H9 (cell line): ENCODE measurements at regions not wholly inside any gene's neighbourhood (a gene's known extent, or its start where the extent isn't known, plus 50 kb on each side); places are given as distances from the start of the nearest gene placed in this dataset.

Experiments used
- DNase-seq: peaks from one replicate; pipeline ENCODE4 v3.0.0-alpha.2; 2017
- H2AFZ ChIP-seq: one replicate; pipeline ENCODE4 v1.6.1; 2013; ENCODE audit warnings: mild to moderate bottlenecking, low read length, control low read depth, moderate library complexity
- H2AK5ac ChIP-seq: 2 replicates; pipeline ENCODE4 v1.6.1; 2013; ENCODE audit warnings: low read length, control low read depth, mixed read lengths; ENCODE audit not compliant: insufficient read length
- H2BK120ac ChIP-seq: one replicate; pipeline ENCODE4 v1.6.1; 2013; ENCODE audit warnings: low read depth, mild to moderate bottlenecking, low read length, control low read depth, inconsistent platforms; ENCODE audit not compliant: poor library complexity, severe bottlenecking
- H2BK12ac ChIP-seq: 2 replicates; pipeline ENCODE4 v1.6.1; 2013; ENCODE audit warnings: low read length, control low read depth, mixed read lengths, low read depth; ENCODE audit not compliant: insufficient read length
- H2BK15ac ChIP-seq: 2 replicates; pipeline ENCODE4 v1.6.1; 2013; ENCODE audit warnings: low read depth, low read length, control low read depth
- H2BK20ac ChIP-seq: one replicate; pipeline ENCODE4 v1.6.1; 2013; ENCODE audit warnings: low read depth, mild to moderate bottlenecking, low read length, control low read depth, inconsistent platforms; ENCODE audit not compliant: poor library complexity, severe bottlenecking
- H2BK5ac ChIP-seq: 2 replicates; pipeline ENCODE4 v1.6.1; 2013; ENCODE audit warnings: low read length, control low read depth, mixed read lengths; ENCODE audit not compliant: insufficient read length
- H3K14ac ChIP-seq: 2 replicates; pipeline ENCODE4 v1.6.1; 2013; ENCODE audit warnings: low read length, control low read depth; ENCODE audit not compliant: insufficient read depth
- H3K18ac ChIP-seq: 2 replicates; pipeline ENCODE4 v1.6.1; 2013; ENCODE audit warnings: low read depth, mild to moderate bottlenecking, mixed read lengths, low read length, control low read depth; ENCODE audit not compliant: insufficient read length
- H3K23ac ChIP-seq: 2 replicates; pipeline ENCODE4 v1.6.1; 2013; ENCODE audit warnings: low read length, control low read depth, mixed read lengths, low read depth; ENCODE audit not compliant: insufficient read length
- H3K23me2 ChIP-seq: 2 replicates; pipeline ENCODE4 v1.6.1; 2013; ENCODE audit warnings: low read depth, mild to moderate bottlenecking, mixed read lengths, low read length, control low read depth; ENCODE audit not compliant: insufficient read length, poor library complexity, severe bottlenecking
- H3K27ac ChIP-seq: 2 replicates; pipeline ENCODE4 v1.5.1; 2013; ENCODE audit warnings: low read length, control low read depth, mixed read lengths, low read depth; ENCODE audit not compliant: insufficient read length
- H3K27me3 ChIP-seq: 2 replicates; pipeline ENCODE4 v1.6.1; 2013; ENCODE audit warnings: low read length, control low read depth, inconsistent platforms; ENCODE audit not compliant: insufficient read depth
- H3K4ac ChIP-seq: 2 replicates; pipeline ENCODE4 v1.6.1; 2013; ENCODE audit warnings: low read depth, mild to moderate bottlenecking, control low read depth, inconsistent platforms, low read length, moderate library complexity
- H3K4me1 ChIP-seq: 2 replicates; pipeline ENCODE4 v1.6.1; 2013; ENCODE audit warnings: low read length, control low read depth, inconsistent platforms; ENCODE audit not compliant: insufficient read depth
- H3K4me2 ChIP-seq: 2 replicates; pipeline ENCODE4 v1.6.1; 2013; ENCODE audit warnings: low read length, control low read depth, mixed read lengths; ENCODE audit not compliant: insufficient read length, insufficient read depth
- H3K56ac ChIP-seq: 2 replicates; pipeline ENCODE4 v1.6.1; 2013; ENCODE audit warnings: low read depth, mild to moderate bottlenecking, mixed read lengths, low read length, control low read depth; ENCODE audit not compliant: insufficient read length
- H3K79me1 ChIP-seq: 2 replicates; pipeline ENCODE4 v1.6.1; 2013; ENCODE audit warnings: low read depth, mild to moderate bottlenecking, moderate library complexity, low read length, control low read depth, inconsistent platforms; ENCODE audit not compliant: insufficient read depth, poor library complexity, severe bottlenecking
- H3K79me2 ChIP-seq: 2 replicates; pipeline ENCODE4 v1.6.1; 2013; ENCODE audit warnings: low read length, control low read depth, inconsistent platforms; ENCODE audit not compliant: insufficient read depth
- H3K9ac ChIP-seq: 2 replicates; pipeline ENCODE4 v1.6.1; 2013; ENCODE audit warnings: low read length, control low read depth, mixed read lengths; ENCODE audit not compliant: insufficient read length; ENCODE audit errors: extremely low read depth
- H3K9me3 ChIP-seq: one replicate; pipeline ENCODE4 v1.6.1; 2013; ENCODE audit warnings: low read depth, low read length, inconsistent platforms; ENCODE audit not compliant: control insufficient read depth
- H3T11ph ChIP-seq: one replicate; pipeline ENCODE4 v1.6.1; 2013; ENCODE audit warnings: mild to moderate bottlenecking, low read length, control low read depth, inconsistent platforms
- H4K20me1 ChIP-seq: one replicate; pipeline ENCODE4 v1.6.1; 2013; ENCODE audit not compliant: control insufficient read depth, insufficient read length, insufficient read depth
- H4K5ac ChIP-seq: 2 replicates; pipeline ENCODE4 v1.6.1; 2013; ENCODE audit warnings: low read depth, mild to moderate bottlenecking, mixed read lengths, low read length, control low read depth; ENCODE audit not compliant: insufficient read length
- H4K8ac ChIP-seq: replicated peaks from 2 replicates; pipeline ENCODE4 v1.6.1; 2013; ENCODE audit warnings: low read length, control low read depth, mixed read lengths, low read depth; ENCODE audit not compliant: insufficient read length
- H4K91ac ChIP-seq: 2 replicates; pipeline ENCODE4 v1.6.1; 2013; ENCODE audit warnings: low read depth, mild to moderate bottlenecking, moderate library complexity, mixed read lengths, low read length, control low read depth; ENCODE audit not compliant: insufficient read length
- H3K27ac Mint-ChIP-seq, 3 experiments: 2 replicates in 2 of 3; 3 replicates in 1 of 3; pipeline ENCODE4 v1.8.0; 2020 to 2021; ENCODE audit warnings: mixed read lengths in 3 of 3, mild to moderate bottlenecking in 1 of 3, moderate library complexity in 1 of 3
- H3K27me3 Mint-ChIP-seq: 2 replicates; pipeline ENCODE4 v1.8.0; 2021; ENCODE audit warnings: low read depth, mild to moderate bottlenecking, moderate library complexity, mixed read lengths
- H3K36me3 Mint-ChIP-seq, 3 experiments: 2 replicates in 2 of 3; 3 replicates in 1 of 3; pipeline ENCODE4 v1.8.0; 2020 to 2021; ENCODE audit warnings: low read depth in 3 of 3, mixed read lengths in 3 of 3; ENCODE audit not compliant: insufficient read depth in 1 of 3
- H3K4me1 Mint-ChIP-seq, 2 experiments: 2 replicates each; pipeline ENCODE4 v1.8.0; 2020; ENCODE audit warnings: mixed read lengths in 2 of 2
- H3K4me3 Mint-ChIP-seq, 2 experiments: 2 replicates in 1 of 2; 3 replicates in 1 of 2; pipeline ENCODE4 v1.8.0; 2020 to 2021; ENCODE audit warnings: mild to moderate bottlenecking in 2 of 2, mixed read lengths in 2 of 2, moderate library complexity in 1 of 2
- H3K9me3 Mint-ChIP-seq, 2 experiments: 2 replicates in 1 of 2; 3 replicates in 1 of 2; pipeline ENCODE4 v1.8.0; 2020; ENCODE audit warnings: mild to moderate bottlenecking in 2 of 2, mixed read lengths in 2 of 2, moderate library complexity in 1 of 2
- CTCF ChIP-seq: fragments of 200-600 bp; sonication (generic); conservative IDR thresholded peaks from 3 replicates; pipeline ENCODE4 v1.8.0; 2021; ENCODE audit warnings: antibody characterized with exemption, mild to moderate bottlenecking
- WGBS: extraction: QIAGEN DNeasy Blood & Tissue Kit; methylation state at CpG from one replicate; pipeline ENCODE4 v1.1.7; 2013; ENCODE audit warnings: missing lambda C conversion rate, low lambda C conversion rate, mixed read lengths; ENCODE audit not compliant: insufficient read length; ENCODE audit errors: extremely low coverage; 5-methylcytosine and 5-hydroxymethylcytosine counted together

GRCh38 chr6:156434049-156434794 is 343.0 kb upstream of the ARID1B start:
- Histone ChIP-seq H2BK5ac (no peak overlapping the region), H3K4me2 (no peak overlapping the region), H3K14ac (no peak overlapping the region), H2BK20ac (no peak overlapping the region), H4K5ac (no peak overlapping the region), H2BK15ac (no peak overlapping the region), H2AFZ (no peak overlapping the region), H3T11ph (no peak overlapping the region), H2AK5ac (no peak overlapping the region), H4K20me1 (no peaks in the 10 kb centered on the region), H3K18ac (no peak overlapping the region), H3K27ac (no peak overlapping the region), H3K79me1 (no peaks in the 10 kb centered on the region), H3K9ac (no peak overlapping the region), H4K91ac (no peak overlapping the region), H3K79me2 (no peaks in the 10 kb centered on the region), H2BK120ac (no peak overlapping the region), H3K23me2 (no peaks in the 10 kb centered on the region), H4K8ac (no peak overlapping the region), H3K4me1 (no peaks in the 10 kb centered on the region), H3K4ac (no peak overlapping the region), H3K9me3 (no peaks in the 10 kb centered on the region), H2BK12ac (no peak overlapping the region), H3K23ac (no peak overlapping the region), H3K27me3 (no peaks in the 10 kb centered on the region), H3K56ac (no peak overlapping the region)
- no peak for TF ChIP-seq CTCF
- H3K4me1 Mint-ChIP-seq: peaks cover 8 to 12% of the 10 kb centered on the region in 2 experiments; a peak in 3 of 4 replicates
- no peaks in the 10 kb centered on the region for H3K36me3 Mint-ChIP-seq
- H3K27me3 Mint-ChIP-seq: peaks cover 2% of the 10 kb centered on the region; the same call in 1 of the 2 replicates
- H3K4me3 Mint-ChIP-seq: no peak overlapping the region
- H3K27ac Mint-ChIP-seq: no peak overlapping the region
- WGBS: no CpG with 5 or more reads among the region's 5 CpGs
- H3K9me3 Mint-ChIP-seq: peaks cover 0 to 3% of the 10 kb centered on the region in 2 experiments; a peak in 1 of 5 replicates
- DNase-seq: no peak
